ENCODE measurements at regions not wholly inside any gene's neighbourhood (a gene's known extent, or its start where the extent isn't known, plus 50 kb on each side); places are given as distances from the start of the nearest gene placed in this dataset.

- TF ChIP-seq POLR2A (IDR thresholded peaks at IDR 0.05), result no peak
- TF ChIP-seq CTCF (IDR thresholded peaks at IDR 0.05), result no peak
These were observed 126.2 kb upstream of the CHD1 start for GRCh38 chr5:99054972-99055371.
